ENCODE measurements at regions not wholly inside any gene's neighbourhood (a gene's known extent, or its start where the extent isn't known, plus 50 kb on each side); places are given as distances from the start of the nearest gene placed in this dataset.

DNA sequence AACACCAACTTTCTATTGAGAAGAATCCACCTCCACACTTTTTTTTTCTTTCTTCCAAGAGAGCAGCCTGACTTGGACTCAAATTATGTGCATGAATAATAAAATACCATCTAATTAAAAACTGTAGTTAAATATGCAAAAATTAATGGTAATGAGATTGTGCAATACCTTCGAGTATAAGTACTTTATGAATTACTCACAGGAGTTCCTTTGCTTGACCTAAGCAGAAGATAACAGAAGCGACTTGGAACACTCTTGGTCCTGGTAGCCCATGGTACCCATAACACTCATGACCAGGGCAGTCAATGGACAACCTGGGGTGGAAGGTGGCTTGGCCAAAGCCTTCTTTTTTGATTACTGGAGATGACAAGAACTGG is 203.5 kb upstream of the IRX3 start:
- TF ChIP-seq YY1 (IDR thresholded peaks at IDR 0.05; ENCODE audit: low read depth): no peak
- no peak for TF ChIP-seq TCF12 (IDR thresholded peaks at IDR 0.05; ENCODE audit: low read depth)
- TF ChIP-seq, protein P1, sequence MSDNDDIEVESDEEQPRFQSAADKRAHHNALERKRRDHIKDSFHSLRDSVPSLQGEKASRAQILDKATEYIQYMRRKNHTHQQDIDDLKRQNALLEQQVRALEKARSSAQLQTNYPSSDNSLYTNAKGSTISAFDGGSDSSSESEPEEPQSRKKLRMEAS (IDR thresholded peaks at IDR 0.05): no peak
- no peak for TF ChIP-seq EP300 (IDR thresholded peaks at IDR 0.05; ENCODE audit: borderline replicate concordance)
